D721Med (cell line): ENCODE measurements at regions not wholly inside any gene's neighbourhood (a gene's known extent, or its start where the extent isn't known, plus 50 kb on each side); places are given as distances from the start of the nearest gene placed in this dataset.

Source experiments
- DNase-seq: peaks from one replicate; pipeline ENCODE4 v3.0.0; 2011; ENCODE audit warnings: low spot score; ENCODE audit not compliant: insufficient read length
- FAIRE-seq: peaks from 2 replicates; lab custom pipeline; 2011; peaks lifted over from hg19 to GRCh38; lab: Jason Lieb, UNC
- TF ChIP-seq, protein P1 (sequence below): IDR thresholded peaks from 2 replicates; pipeline ENCODE4 v1.5.1; 2012; ENCODE audit warnings: mild to moderate bottlenecking, control low read depth; ENCODE audit not compliant: insufficient read depth; ENCODE audit errors: missing control alignments

DNA sequence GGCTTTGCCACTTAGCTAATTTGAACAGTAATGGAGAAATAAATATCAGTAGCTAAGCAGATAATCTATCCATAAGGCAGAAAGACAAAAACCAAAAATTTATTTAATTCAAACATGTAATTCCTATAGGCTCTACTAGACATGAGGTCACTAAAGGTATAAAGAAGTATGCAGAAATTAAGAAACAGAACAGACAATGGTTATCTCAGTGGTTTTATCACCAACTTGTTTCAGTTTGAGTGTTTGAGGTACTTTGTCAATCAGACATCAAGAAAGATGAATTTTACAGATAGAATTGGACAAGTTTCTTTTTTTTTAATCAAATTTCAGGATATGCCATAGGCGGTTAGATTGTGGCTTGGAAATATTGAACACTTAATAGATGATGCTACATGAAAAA lies 67.4 kb upstream of the ZEB2 start:
- no peak for DNase-seq
- TF ChIP-seq, protein P1, sequence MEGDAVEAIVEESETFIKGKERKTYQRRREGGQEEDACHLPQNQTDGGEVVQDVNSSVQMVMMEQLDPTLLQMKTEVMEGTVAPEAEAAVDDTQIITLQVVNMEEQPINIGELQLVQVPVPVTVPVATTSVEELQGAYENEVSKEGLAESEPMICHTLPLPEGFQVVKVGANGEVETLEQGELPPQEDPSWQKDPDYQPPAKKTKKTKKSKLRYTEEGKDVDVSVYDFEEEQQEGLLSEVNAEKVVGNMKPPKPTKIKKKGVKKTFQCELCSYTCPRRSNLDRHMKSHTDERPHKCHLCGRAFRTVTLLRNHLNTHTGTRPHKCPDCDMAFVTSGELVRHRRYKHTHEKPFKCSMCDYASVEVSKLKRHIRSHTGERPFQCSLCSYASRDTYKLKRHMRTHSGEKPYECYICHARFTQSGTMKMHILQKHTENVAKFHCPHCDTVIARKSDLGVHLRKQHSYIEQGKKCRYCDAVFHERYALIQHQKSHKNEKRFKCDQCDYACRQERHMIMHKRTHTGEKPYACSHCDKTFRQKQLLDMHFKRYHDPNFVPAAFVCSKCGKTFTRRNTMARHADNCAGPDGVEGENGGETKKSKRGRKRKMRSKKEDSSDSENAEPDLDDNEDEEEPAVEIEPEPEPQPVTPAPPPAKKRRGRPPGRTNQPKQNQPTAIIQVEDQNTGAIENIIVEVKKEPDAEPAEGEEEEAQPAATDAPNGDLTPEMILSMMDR, result no peak
- FAIRE-seq, result no peak

DNA sequence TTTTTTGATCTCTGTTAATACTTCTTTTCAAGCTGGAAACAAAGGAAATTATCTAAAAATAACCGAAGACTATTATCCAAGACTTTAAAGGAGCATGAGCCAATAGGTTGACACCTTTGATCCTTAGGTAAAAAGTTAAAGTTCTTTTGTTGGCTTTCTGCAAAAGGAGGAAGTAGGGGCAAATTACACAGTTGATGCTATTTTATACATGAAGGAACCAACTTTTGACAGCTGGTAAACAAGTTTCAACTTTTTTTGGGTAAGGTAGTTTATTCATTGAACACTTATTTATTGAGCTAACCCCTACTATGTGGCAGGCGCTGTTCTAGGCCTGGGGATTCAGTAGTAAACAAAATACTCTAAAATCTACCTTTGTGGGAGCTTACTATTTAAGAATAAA lies 66.6 kb upstream of the ZEB2 start:
- no peak for FAIRE-seq
- TF ChIP-seq, protein P1, result no peak
- no peak for DNase-seq

DNA sequence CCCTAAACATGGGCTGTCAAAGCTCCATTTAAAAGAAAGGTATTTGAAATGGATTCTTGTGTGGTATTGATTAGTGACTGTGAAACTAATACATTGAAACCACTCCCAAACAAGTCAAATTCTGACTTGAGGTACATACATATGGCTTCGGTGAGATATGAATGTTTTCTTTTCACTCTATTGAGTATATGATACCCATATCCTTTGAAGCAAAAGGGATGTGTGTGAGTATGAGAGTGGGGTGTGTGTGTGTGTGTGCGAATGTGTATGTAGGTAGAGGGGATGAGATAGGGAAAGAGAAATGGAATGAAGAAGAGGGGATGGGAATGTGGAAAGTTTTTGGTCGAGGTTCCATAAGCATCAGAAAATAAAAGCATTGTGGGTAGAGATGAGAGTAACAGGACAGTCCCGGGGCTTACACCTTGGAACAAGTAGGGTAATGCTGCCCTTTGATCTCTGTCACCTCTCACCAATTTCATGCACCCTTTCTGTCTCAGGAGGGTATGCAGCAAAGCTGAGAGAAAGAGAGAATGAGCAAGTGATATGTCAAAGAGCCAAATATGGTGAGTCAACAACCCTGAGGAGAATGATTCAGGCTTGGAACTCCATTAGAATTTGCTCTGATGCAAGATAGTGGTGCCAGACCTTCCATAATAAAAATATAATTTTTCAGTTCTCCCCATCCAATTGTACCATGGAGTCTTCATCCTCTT lies 64.0 kb upstream of the ZEB2 start:
- no peak for DNase-seq
- FAIRE-seq, result no peak

DNA sequence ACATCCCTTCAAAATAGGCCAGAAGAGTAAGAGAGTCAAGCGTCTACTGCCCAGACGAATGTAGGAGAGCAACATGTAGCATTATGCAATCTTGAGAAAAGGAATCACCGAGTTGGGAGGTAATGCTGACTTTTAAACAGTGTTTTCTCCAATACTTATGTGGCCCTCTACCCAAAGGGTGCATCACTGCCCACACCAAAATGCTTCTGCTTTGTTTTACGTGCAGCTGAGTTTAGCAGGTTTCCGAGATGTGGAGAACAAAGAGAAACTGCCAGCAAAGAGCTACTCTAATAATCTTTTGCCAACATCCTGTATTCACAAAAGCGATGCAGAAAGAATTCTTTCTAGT lies 63.4 kb upstream of the ZEB2 start:
- no peak for FAIRE-seq
- no peak for DNase-seq
- TF ChIP-seq, protein P1, result no peak

More for the DNA sequence above, 64.0 kb upstream of the ZEB2 start:
- TF ChIP-seq, protein P1, result no peak

DNA sequence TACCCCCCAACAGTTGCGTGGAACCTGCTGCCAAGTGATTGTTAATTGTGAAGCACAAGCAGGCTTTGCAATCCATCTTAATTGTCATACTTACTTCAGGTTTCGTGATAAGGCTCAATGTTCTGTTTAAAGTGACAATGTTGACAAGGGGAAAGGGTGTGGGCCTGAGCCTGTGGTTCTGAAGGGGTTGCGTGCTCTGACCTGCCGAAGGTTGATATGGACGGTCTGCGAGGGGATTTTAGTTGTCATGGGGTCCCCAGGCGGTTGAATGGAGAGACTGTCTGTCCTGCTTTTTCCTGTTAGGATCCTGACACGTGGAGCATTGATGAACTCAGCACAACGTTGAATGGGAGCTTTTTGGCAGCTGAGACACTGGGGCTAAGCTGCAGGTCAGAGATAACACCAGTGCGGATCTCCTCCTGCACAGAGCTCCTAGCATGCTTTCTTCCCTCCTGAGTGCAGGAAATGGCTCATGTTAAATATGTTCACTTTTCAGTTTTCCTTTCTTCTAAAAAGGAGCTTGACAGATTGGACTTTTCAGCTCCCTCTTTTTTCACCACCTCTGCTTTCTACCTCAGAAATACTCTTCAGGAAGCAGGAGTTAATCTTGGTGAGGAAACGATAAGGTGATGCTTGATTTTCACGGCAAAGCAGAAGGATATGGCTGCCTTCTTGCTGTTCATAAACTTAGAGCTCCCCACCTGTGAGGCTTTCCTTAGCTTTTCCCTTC lies 62.9 kb upstream of the ZEB2 start:
- DNase-seq (no peak), FAIRE-seq (no peak)
- TF ChIP-seq, protein P1, result no peak

DNA sequence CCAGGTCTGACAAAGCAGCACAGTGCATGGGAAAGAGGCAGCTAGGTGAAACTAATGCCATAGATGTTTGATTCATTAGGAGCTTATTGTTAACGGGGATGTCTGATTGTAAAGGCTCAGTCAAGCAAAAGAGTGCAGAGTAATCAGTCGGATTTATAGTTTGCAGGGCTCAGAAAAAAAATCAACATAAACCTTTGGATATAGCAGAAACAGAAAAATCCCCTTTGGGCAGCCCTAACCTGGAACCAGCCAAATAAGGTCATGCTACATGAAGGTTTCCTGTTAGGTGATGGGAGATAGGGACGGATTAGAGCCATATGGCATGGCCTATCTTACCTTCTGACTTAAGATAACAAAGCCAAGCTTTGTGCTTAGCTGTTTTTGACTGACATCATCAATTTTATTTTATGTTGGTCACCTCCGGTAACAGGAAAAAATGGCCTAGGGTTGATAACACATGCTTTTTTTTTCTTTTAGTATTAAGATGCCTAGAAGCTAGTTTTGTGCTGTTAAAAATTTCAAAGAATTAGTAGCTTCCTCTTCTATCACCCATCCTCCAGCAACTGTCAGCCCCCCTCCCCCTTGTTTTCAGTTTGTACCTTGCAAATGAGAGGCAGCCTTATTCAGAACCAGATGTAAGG lies 60.7 kb upstream of the ZEB2 start:
- no peak for DNase-seq
- TF ChIP-seq, protein P1, result no peak
- FAIRE-seq, result peak; percentile 56
